ENCODE measurements at regions not wholly inside any gene's neighbourhood (a gene's known extent, or its start where the extent isn't known, plus 50 kb on each side); places are given as distances from the start of the nearest gene placed in this dataset.

GRCh38 chr2:128736046-128736688 is 417.5 kb upstream of the HS6ST1 start:
- DNase-seq = no peak

- DNase-seq = no peak
Observed at GRCh38 chr2:128736689-128737545, 418.2 kb upstream of the HS6ST1 start.

- DNase-seq = no peak
Observed at GRCh38 chr2:128737546-128737826, 418.8 kb upstream of the HS6ST1 start.

- no peak for DNase-seq
Observed at GRCh38 chr2:128738446-128739110, 419.9 kb upstream of the HS6ST1 start.

GRCh38 chr2:128742467-128742866 is 423.8 kb upstream of the HS6ST1 start:
- no peak for DNase-seq

GRCh38 chr2:128745946-128746345 is 427.3 kb upstream of the HS6ST1 start:
- no peak for DNase-seq

- no peak for DNase-seq
Observed at GRCh38 chr2:128746356-128746755, 427.7 kb upstream of the HS6ST1 start.

- no peak for DNase-seq
Observed at GRCh38 chr2:128748336-128748735, 429.7 kb upstream of the HS6ST1 start.

- DNase-seq = no peak
Observed at GRCh38 chr2:128748835-128749605, 430.4 kb upstream of the HS6ST1 start.

- DNase-seq = no peak
Observed at GRCh38 chr2:128750328-128751165, 431.9 kb upstream of the HS6ST1 start.

GRCh38 chr2:128751746-128752145 is 433.1 kb upstream of the HS6ST1 start:
- no peak for DNase-seq

GRCh38 chr2:128752691-128753263 is 434.1 kb upstream of the HS6ST1 start:
- no peak for DNase-seq

- no peak for DNase-seq
Observed at GRCh38 chr2:128753321-128753720, 434.7 kb upstream of the HS6ST1 start.

- no peak for DNase-seq
Observed at GRCh38 chr2:128753800-128754199, 435.1 kb upstream of the HS6ST1 start.

GRCh38 chr2:128754246-128754724 is 435.6 kb upstream of the HS6ST1 start:
- DNase-seq = no peak

GRCh38 chr2:128755695-128756364 is 437.2 kb upstream of the HS6ST1 start:
- no peak for DNase-seq

GRCh38 chr2:128756365-128756717 is 437.7 kb upstream of the HS6ST1 start:
- DNase-seq = no peak

GRCh38 chr2:128765811-128766210 is 447.1 kb upstream of the HS6ST1 start:
- DNase-seq = no peak

GRCh38 chr2:128768041-128768440 is 449.4 kb upstream of the HS6ST1 start:
- DNase-seq = no peak

GRCh38 chr2:128769457-128770142 is 450.9 kb upstream of the HS6ST1 start:
- DNase-seq = no peak
